ENCODE measurements at regions not wholly inside any gene's neighbourhood (a gene's known extent, or its start where the extent isn't known, plus 50 kb on each side); places are given as distances from the start of the nearest gene placed in this dataset.

GRCh38 chr4:3860913-3861636 lies 94.9 kb downstream of the ADRA2C start:
- Histone ChIP-seq H3K4me2 (ENCODE audit: low read depth, low read length, poor library complexity, severe bottlenecking) (no peak overlapping the region), H3K27me3 (ENCODE audit: low read length) (no peaks in the 10 kb centered on the region), H3K79me2 (ENCODE audit: low read length) (no peaks in the 10 kb centered on the region)

GRCh38 chr4:3861720-3862639 lies 95.8 kb downstream of the ADRA2C start:
- DNase-seq: no peak
- no peak overlapping the region for H3K27ac ChIP-seq (ENCODE audit: low read length)

More at GRCh38 chr4:3860913-3861636, 94.9 kb downstream of the ADRA2C start:
- Histone ChIP-seq H3K27ac (ENCODE audit: low read length) (no peak overlapping the region), H3K36me3 (ENCODE audit: insufficient read depth, low read length) (no peaks in the 10 kb centered on the region), H2AFZ (ENCODE audit: low read length) (no peak overlapping the region), H3K9me3 (ENCODE audit: low read length) (no peaks in the 10 kb centered on the region), H3K4me3 (ENCODE audit: low read length) (no peak overlapping the region), H4K20me1 (ENCODE audit: insufficient read depth, low read depth, low read length) (no peaks in the 10 kb centered on the region), H3K9me2 (replicated peaks; ENCODE audit: insufficient read depth, low read length) (no peaks in the 10 kb centered on the region), H3K9ac (ENCODE audit: low read length) (no peak overlapping the region), H3K4me1 (ENCODE audit: low read length) (no peaks in the 10 kb centered on the region)
- no peak for DNase-seq

GRCh38 chr4:3862640-3863420 lies 96.6 kb downstream of the ADRA2C start:
- no peak overlapping the region for H3K4me3 ChIP-seq (ENCODE audit: low read length)
- H3K79me2 ChIP-seq (ENCODE audit: low read length): no peaks in the 10 kb centered on the region
- no peak overlapping the region for H2AFZ ChIP-seq (ENCODE audit: low read length)
- no peaks in the 10 kb centered on the region for H4K20me1 ChIP-seq (ENCODE audit: insufficient read depth, low read depth, low read length)
- H3K4me2 ChIP-seq (ENCODE audit: low read depth, low read length, poor library complexity, severe bottlenecking): no peak overlapping the region
- H3K9me3 ChIP-seq (ENCODE audit: low read length): no peaks in the 10 kb centered on the region
- no peaks in the 10 kb centered on the region for H3K4me1 ChIP-seq (ENCODE audit: low read length)
- no peak overlapping the region for H3K9ac ChIP-seq (ENCODE audit: low read length)
- H3K9me2 ChIP-seq (replicated peaks; ENCODE audit: insufficient read depth, low read length): no peaks in the 10 kb centered on the region
- no peak for DNase-seq
- no peaks in the 10 kb centered on the region for H3K27me3 ChIP-seq (ENCODE audit: low read length)
- H3K27ac ChIP-seq (ENCODE audit: low read length): no peak overlapping the region
- no peaks in the 10 kb centered on the region for H3K36me3 ChIP-seq (ENCODE audit: insufficient read depth, low read length)

More at GRCh38 chr4:3861720-3862639, 95.8 kb downstream of the ADRA2C start:
- Histone ChIP-seq H3K9me2 (replicated peaks; ENCODE audit: insufficient read depth, low read length) (no peaks in the 10 kb centered on the region), H2AFZ (ENCODE audit: low read length) (no peak overlapping the region), H3K4me3 (ENCODE audit: low read length) (no peak overlapping the region), H3K79me2 (ENCODE audit: low read length) (no peaks in the 10 kb centered on the region), H3K27me3 (ENCODE audit: low read length) (no peaks in the 10 kb centered on the region), H3K4me2 (ENCODE audit: low read depth, low read length, poor library complexity, severe bottlenecking) (no peak overlapping the region), H4K20me1 (ENCODE audit: insufficient read depth, low read depth, low read length) (no peaks in the 10 kb centered on the region), H3K9me3 (ENCODE audit: low read length) (no peaks in the 10 kb centered on the region), H3K4me1 (ENCODE audit: low read length) (no peaks in the 10 kb centered on the region), H3K9ac (ENCODE audit: low read length) (no peak overlapping the region), H3K36me3 (ENCODE audit: insufficient read depth, low read length) (no peaks in the 10 kb centered on the region)

- Histone ChIP-seq H3K27ac (ENCODE audit: low read length) (no peak overlapping the region), H3K9me2 (replicated peaks; ENCODE audit: insufficient read depth, low read length) (no peaks in the 10 kb centered on the region), H3K4me1 (ENCODE audit: low read length) (no peaks in the 10 kb centered on the region), H3K4me2 (ENCODE audit: low read depth, low read length, poor library complexity, severe bottlenecking) (no peak overlapping the region), H3K4me3 (ENCODE audit: low read length) (no peak overlapping the region), H4K20me1 (ENCODE audit: insufficient read depth, low read depth, low read length) (no peaks in the 10 kb centered on the region), H3K9ac (ENCODE audit: low read length) (no peak overlapping the region), H3K27me3 (ENCODE audit: low read length) (no peaks in the 10 kb centered on the region), H3K36me3 (ENCODE audit: insufficient read depth, low read length) (no peaks in the 10 kb centered on the region), H3K79me2 (ENCODE audit: low read length) (no peaks in the 10 kb centered on the region), H3K9me3 (ENCODE audit: low read length) (no peaks in the 10 kb centered on the region), H2AFZ (ENCODE audit: low read length) (no peak overlapping the region)
- DNase-seq: no peak
These were observed 97.9 kb downstream of the ADRA2C start for GRCh38 chr4:3863841-3864741.

GRCh38 chr4:3864742-3865721 lies 98.8 kb downstream of the ADRA2C start:
- Histone ChIP-seq H3K4me3 (ENCODE audit: low read length) (no peak overlapping the region), H3K79me2 (ENCODE audit: low read length) (no peaks in the 10 kb centered on the region), H3K36me3 (ENCODE audit: insufficient read depth, low read length) (no peaks in the 10 kb centered on the region), H3K4me2 (ENCODE audit: low read depth, low read length, poor library complexity, severe bottlenecking) (no peak overlapping the region), H3K27ac (ENCODE audit: low read length) (no peak overlapping the region), H3K27me3 (ENCODE audit: low read length) (no peaks in the 10 kb centered on the region), H2AFZ (ENCODE audit: low read length) (no peak overlapping the region), H3K9ac (ENCODE audit: low read length) (no peak overlapping the region), H4K20me1 (ENCODE audit: insufficient read depth, low read depth, low read length) (no peaks in the 10 kb centered on the region), H3K9me3 (ENCODE audit: low read length) (no peaks in the 10 kb centered on the region), H3K4me1 (ENCODE audit: low read length) (no peaks in the 10 kb centered on the region), H3K9me2 (replicated peaks; ENCODE audit: insufficient read depth, low read length) (no peaks in the 10 kb centered on the region)
- no peak for DNase-seq

- H3K4me3 ChIP-seq (ENCODE audit: low read length): no peak overlapping the region
- no peak overlapping the region for H3K27ac ChIP-seq (ENCODE audit: low read length)
- no peaks in the 10 kb centered on the region for H4K20me1 ChIP-seq (ENCODE audit: insufficient read depth, low read depth, low read length)
- H3K4me2 ChIP-seq (ENCODE audit: low read depth, low read length, poor library complexity, severe bottlenecking): no peak overlapping the region
- no peaks in the 10 kb centered on the region for H3K27me3 ChIP-seq (ENCODE audit: low read length)
- DNase-seq: no peak
- H3K9me3 ChIP-seq (ENCODE audit: low read length): no peaks in the 10 kb centered on the region
- no peaks in the 10 kb centered on the region for H3K4me1 ChIP-seq (ENCODE audit: low read length)
- no peaks in the 10 kb centered on the region for H3K9me2 ChIP-seq (replicated peaks; ENCODE audit: insufficient read depth, low read length)
- no peak overlapping the region for H2AFZ ChIP-seq (ENCODE audit: low read length)
- no peaks in the 10 kb centered on the region for H3K36me3 ChIP-seq (ENCODE audit: insufficient read depth, low read length)
- H3K79me2 ChIP-seq (ENCODE audit: low read length): no peaks in the 10 kb centered on the region
- no peak overlapping the region for H3K9ac ChIP-seq (ENCODE audit: low read length)
These were observed 100.0 kb downstream of the ADRA2C start for GRCh38 chr4:3865986-3866812.

All from Karpas-422 (cell line).